ENCODE measurements at regions not wholly inside any gene's neighbourhood (a gene's known extent, or its start where the extent isn't known, plus 50 kb on each side); places are given as distances from the start of the nearest gene placed in this dataset.

GRCh38 chr18:40063488-40063887 is 1891.5 kb upstream of the PIK3C3 start:
- TF ChIP-seq EP300 (IDR thresholded peaks at IDR 0.05; ENCODE audit: borderline replicate concordance in 1 of 2, control insufficient read depth in 1 of 2, low read depth in 2 of 2, low read length in 2 of 2) (no peak), POLR2AphosphoS5 (IDR thresholded peaks at IDR 0.05; ENCODE audit: low read length) (no peak)

All from GM12878 (cell line).